PFSK-1 (cell line): ENCODE measurements at regions not wholly inside any gene's neighbourhood (a gene's known extent, or its start where the extent isn't known, plus 50 kb on each side); places are given as distances from the start of the nearest gene placed in this dataset.

Experiments
- FOXP2 ChIP-seq: optimal IDR thresholded peaks from 2 replicates; pipeline ENCODE3; 2011; ENCODE audit warnings: borderline replicate concordance, control low read depth, inconsistent platforms; ENCODE audit not compliant: insufficient read depth; ENCODE audit errors: extremely low read length, extremely low read depth
- POLR2AphosphoS5 ChIP-seq: IDR thresholded peaks from 2 replicates; pipeline ENCODE4 v1.6.1; 2012; ENCODE audit warnings: low read depth, mild to moderate bottlenecking, control low read depth, low read length, moderate library complexity
- REST ChIP-seq, 2 experiments: IDR thresholded peaks; 2 replicates each; pipeline versions ENCODE4 v1.6.1 to v1.8.0; 2011 to 2012; ENCODE audit warnings: low read depth in 2 of 2, low read length in 2 of 2, control low read depth in 1 of 2, inconsistent platforms in 1 of 2, mild to moderate bottlenecking in 1 of 2, moderate library complexity in 1 of 2; ENCODE audit not compliant: insufficient read depth in 1 of 2
- SIN3A ChIP-seq: IDR thresholded peaks from 2 replicates; pipeline ENCODE4 v1.6.1; 2012; ENCODE audit warnings: mild to moderate bottlenecking, low read length, moderate library complexity, borderline replicate concordance; ENCODE audit not compliant: insufficient read depth
- TAF1 ChIP-seq: IDR thresholded peaks from 2 replicates; pipeline ENCODE4 v1.6.1; 2012; ENCODE audit warnings: low read length, control low read depth, borderline replicate concordance; ENCODE audit not compliant: insufficient read depth

- TF ChIP-seq TAF1 = no peak
- TF ChIP-seq POLR2AphosphoS5 = no peak
- TF ChIP-seq REST (IDR thresholded peaks at IDR 0.05; ENCODE audit: insufficient read depth in 1 of 2, low read depth in 2 of 2, low read length in 2 of 2) = no peak
- TF ChIP-seq SIN3A = no peak
These were observed 57.3 kb upstream of the DMRT1 start for GRCh38 chr9:784202-784601.

DNA sequence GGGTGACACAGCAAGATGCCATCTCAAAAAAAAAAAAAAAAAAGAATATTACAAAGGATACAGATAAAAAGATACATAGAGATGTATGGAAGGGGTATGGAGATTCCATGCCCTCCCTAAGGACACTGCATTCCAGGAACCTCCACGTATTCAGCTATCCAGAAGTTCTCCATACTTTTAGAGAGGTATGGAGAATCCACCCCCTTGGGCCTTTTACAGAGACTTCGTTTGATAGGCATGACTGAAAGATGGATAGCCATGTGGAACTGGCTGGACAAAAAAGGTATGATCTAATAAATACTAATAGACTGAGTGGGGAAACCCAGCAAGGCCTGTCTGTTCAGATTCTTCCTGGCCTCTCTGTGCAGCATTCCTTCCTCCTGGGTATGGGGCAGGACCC is 56.6 kb upstream of the DMRT1 start:
- TF ChIP-seq SIN3A = no peak
- no peak for TF ChIP-seq REST (IDR thresholded peaks at IDR 0.05; ENCODE audit: insufficient read depth in 1 of 2, low read depth in 2 of 2, low read length in 2 of 2)

DNA sequence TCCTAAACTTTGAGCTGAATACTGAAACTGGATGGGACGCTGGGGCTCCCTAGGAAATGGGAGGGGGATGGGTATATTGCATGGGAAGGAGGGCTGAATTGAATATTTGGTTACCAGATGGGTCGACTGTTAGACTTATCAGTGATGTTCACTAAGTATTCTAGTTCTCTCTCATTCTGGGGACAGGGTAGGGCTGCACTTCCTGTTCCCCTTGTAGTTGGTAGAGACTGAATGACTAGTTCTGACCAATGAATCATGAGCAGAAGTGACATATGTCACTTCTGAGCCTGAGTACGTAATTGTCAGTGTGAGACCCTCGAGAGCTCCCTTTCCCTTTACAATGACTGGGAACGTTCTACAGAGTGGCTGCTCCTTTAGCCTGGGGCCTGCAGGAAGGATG is 55.5 kb upstream of the DMRT1 start:
- TF ChIP-seq POLR2AphosphoS5 = no peak
- TF ChIP-seq REST (IDR thresholded peaks at IDR 0.05; ENCODE audit: insufficient read depth in 1 of 2, low read depth in 2 of 2, low read length in 2 of 2) = no peak
- no peak for TF ChIP-seq TAF1
- TF ChIP-seq FOXP2 = no peak
- TF ChIP-seq SIN3A = no peak

GRCh38 chr9:786405-786804 is 55.1 kb upstream of the DMRT1 start:
- TF ChIP-seq TAF1 (no peak), REST (IDR thresholded peaks at IDR 0.05; ENCODE audit: insufficient read depth in 1 of 2, low read depth in 2 of 2, low read length in 2 of 2) (no peak), SIN3A (no peak), POLR2AphosphoS5 (no peak), FOXP2 (no peak)

DNA sequence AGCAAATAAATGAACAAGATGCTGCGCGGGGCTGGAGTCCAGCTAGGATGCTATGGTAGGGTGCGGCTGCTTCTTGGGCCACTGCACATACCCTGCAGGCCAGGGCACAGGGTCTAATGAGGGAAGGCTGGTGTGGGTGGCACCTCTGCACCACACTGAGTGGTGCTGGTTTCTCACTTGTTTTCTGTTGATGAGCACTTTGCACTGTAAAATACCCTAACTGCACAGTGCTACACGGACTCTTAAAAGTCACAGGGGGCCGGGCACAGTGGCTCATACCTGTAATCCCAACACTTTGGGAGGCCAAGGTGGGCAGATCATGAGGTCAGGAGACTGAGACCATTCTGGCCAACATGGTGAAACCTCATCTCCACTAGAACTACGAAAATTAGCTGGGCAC is 52.7 kb upstream of the DMRT1 start:
- no peak for TF ChIP-seq POLR2AphosphoS5
- TF ChIP-seq FOXP2 = no peak
- no peak for TF ChIP-seq SIN3A
- no peak for TF ChIP-seq TAF1
- TF ChIP-seq REST (IDR thresholded peaks at IDR 0.05; ENCODE audit: insufficient read depth in 1 of 2, low read depth in 2 of 2, low read length in 2 of 2) = no peak
